GM12873 (cell line): ENCODE measurements at regions not wholly inside any gene's neighbourhood (a gene's known extent, or its start where the extent isn't known, plus 50 kb on each side); places are given as distances from the start of the nearest gene placed in this dataset.

ENCODE experiments used
- TF ChIP-seq, protein P1 (sequence below): IDR thresholded peaks from 2 replicates; pipeline ENCODE4 v1.5.1; 2012; ENCODE audit warnings: low read depth, mild to moderate bottlenecking, moderate library complexity, low read length, control low read depth; ENCODE audit not compliant: insufficient read depth; ENCODE audit errors: missing control alignments

- TF ChIP-seq, protein P1, sequence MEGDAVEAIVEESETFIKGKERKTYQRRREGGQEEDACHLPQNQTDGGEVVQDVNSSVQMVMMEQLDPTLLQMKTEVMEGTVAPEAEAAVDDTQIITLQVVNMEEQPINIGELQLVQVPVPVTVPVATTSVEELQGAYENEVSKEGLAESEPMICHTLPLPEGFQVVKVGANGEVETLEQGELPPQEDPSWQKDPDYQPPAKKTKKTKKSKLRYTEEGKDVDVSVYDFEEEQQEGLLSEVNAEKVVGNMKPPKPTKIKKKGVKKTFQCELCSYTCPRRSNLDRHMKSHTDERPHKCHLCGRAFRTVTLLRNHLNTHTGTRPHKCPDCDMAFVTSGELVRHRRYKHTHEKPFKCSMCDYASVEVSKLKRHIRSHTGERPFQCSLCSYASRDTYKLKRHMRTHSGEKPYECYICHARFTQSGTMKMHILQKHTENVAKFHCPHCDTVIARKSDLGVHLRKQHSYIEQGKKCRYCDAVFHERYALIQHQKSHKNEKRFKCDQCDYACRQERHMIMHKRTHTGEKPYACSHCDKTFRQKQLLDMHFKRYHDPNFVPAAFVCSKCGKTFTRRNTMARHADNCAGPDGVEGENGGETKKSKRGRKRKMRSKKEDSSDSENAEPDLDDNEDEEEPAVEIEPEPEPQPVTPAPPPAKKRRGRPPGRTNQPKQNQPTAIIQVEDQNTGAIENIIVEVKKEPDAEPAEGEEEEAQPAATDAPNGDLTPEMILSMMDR = no peak
These were observed 634.5 kb downstream of the QKI start for GRCh38 chr6:164048840-164049516.

DNA sequence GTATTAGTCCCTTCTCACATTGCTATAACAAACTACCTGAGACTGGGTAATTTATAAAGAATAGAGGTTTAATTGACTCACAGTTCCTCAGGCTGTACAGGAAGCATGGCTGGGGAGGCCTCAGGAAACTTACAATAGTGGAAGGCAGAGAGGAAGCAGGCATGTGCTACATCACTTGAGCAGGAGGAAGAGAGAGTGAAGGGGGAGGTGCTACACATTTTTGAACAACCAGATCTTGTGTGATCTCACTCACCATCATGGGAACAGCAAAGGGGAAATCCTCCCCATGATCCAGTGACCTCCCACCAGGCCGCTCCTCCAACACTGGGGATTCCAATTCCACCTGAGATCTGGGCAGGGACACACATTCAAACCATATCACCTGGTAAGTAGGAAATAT lies 630.6 kb downstream of the QKI start:
- TF ChIP-seq, protein P1 = no peak

DNA sequence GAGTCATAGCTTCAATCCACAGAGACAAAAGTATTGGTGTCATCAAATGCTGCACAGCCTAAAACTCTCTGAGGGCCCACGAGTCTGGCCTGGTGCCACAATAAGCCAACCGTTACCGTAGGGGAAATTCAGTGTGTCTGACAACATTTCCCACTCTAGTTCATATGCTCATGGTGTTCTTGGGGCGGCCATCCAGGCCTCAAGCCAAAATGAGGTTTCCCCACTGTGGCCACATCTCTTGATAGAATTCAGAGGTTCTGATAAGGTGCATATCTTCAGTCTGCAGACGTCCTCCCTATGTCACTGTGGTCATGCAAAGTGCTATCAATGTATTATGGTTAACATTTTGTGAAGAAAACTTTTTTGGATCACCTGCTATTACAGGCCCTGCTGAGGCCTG lies 627.7 kb downstream of the QKI start:
- TF ChIP-seq, protein P1 = no peak

DNA sequence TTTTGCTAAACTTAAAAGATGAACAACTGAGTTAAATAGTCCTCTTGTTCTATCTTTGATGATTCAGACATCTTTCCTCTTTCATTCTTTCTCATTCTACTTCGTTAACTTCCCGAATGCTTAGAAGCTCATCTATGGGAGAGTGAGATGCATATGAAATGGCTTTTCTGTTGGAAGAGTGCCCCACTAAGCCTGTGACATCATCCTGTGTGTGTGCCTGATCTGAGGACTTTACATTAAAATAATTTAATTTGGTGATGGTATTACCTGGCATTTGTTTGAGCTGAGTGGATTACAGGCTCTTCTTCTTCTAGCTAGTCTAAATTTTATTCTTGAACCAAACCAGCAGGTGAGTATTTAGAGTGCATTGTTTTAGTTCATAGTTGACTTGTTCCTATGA lies 626.5 kb downstream of the QKI start:
- TF ChIP-seq, protein P1 = no peak

GRCh38 chr6:164039954-164040375 lies 625.4 kb downstream of the QKI start:
- TF ChIP-seq, protein P1 = peak; percentile 49

GRCh38 chr6:164037171-164037870 lies 622.8 kb downstream of the QKI start:
- TF ChIP-seq, protein P1 = no peak

GRCh38 chr6:164035900-164036485 lies 621.5 kb downstream of the QKI start:
- TF ChIP-seq, protein P1 = no peak
